Glomerular visceral epithelial cell (primary cell): ENCODE measurements at regions not wholly inside any gene's neighbourhood (a gene's known extent, or its start where the extent isn't known, plus 50 kb on each side); places are given as distances from the start of the nearest gene placed in this dataset.
"Not testable (repeated sequence)": the region's sequence is repeated elsewhere in the genome, so short reads cannot be mapped to it uniquely, and the experiment has no call there.

ENCODE experiments used
- DNase-seq: peaks from one replicate; pipeline ENCODE4 v3.0.0-alpha.2; 2016; ENCODE audit errors: extremely low spot score

DNA sequence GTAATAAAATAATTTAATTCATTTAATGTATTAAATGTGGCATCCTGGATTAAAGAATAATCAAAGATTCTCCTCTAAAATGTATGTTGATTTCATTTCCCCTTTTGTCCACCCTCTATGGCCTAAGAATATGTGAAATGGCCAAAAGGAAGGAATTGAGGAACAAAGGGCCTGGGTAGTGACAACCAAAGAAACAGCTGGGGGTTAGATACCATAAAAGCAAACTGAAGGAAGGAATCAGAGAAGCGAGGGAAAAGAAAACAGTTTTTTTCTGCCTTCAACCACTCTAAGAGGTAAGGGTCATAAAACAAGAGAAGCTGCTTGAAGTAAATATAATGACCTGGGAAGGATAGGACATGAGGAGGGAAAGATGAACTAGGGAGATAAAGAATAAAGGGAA lies 139.3 kb downstream of the FAM76B start:
- DNase-seq, result no peak

DNA sequence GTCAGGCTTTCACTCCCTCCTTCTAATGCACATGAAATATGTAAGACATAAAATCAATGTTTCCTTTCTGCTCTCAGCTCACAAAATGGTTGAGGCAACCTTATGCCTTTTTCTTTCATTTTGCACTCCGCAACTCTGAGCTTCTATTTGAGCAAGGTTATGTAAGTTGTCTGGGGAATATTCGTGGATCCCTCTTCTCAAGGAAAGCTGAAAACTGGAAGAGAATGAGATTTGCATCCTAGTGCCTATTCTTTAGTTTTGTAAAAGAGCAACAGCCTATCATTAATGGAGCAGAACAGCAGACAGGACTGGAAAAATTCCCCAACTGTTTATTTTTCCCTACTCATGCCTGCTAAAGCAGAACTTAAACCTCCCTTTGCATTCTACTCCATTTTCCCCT lies 141.7 kb downstream of the FAM76B start:
- no peak for DNase-seq

DNA sequence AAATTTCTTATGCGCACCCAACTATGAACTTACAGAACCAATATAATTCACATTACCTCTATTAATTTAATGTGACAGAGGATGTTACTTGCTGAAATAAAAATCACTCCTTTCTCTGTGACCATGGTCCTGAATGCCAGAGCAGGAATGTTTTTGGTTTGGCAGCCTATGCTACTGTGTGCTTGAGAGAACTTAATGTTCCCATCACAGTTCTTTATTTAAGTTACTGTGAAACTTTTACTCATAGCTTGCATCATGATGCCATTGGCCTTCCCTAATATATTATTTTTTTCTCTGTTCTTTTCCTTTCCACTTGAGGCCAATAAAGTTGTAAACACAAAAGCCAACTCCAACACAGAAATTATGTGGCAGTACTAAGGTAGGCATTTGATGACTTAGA lies 142.2 kb downstream of the FAM76B start:
- DNase-seq, result no peak

DNA sequence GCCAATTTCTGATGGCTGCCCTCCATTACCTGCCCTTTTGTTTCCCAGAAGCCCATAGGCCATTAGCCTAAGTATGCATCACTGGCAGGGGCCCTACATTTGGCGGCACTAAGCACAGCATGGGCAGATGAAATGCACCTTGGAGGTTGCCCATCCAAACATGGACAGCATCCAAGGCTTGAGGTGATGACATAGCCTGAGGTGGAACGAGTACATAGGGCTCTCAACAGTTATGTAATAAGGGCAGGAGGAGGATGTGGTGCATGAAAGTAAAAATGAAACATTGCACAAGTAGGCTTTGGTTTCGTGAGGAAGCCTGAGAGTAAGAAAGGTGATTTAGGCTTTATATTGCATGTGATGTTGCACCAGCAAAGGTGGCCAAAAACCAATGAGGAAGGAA lies 148.1 kb downstream of the FAM76B start:
- DNase-seq, result no peak

DNA sequence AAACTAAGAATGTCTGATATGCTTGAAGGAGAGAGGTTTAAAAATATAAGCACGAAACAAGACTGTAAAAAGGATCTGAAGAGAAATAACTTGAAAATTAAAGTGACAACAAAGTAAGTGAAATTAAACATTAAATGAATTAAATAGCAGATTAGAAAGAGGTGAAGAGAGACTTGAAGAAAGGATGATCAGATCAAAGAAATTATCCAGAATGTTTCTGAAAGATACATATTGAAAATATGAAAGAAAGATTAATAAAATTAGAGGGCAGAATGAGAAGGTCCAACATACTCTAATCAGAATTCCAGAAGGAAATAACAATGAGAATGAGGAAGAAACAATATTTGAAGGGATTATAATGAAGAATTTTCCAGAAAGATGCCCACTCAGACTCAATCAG lies 151.1 kb downstream of the FAM76B start:
- DNase-seq, result no peak

DNA sequence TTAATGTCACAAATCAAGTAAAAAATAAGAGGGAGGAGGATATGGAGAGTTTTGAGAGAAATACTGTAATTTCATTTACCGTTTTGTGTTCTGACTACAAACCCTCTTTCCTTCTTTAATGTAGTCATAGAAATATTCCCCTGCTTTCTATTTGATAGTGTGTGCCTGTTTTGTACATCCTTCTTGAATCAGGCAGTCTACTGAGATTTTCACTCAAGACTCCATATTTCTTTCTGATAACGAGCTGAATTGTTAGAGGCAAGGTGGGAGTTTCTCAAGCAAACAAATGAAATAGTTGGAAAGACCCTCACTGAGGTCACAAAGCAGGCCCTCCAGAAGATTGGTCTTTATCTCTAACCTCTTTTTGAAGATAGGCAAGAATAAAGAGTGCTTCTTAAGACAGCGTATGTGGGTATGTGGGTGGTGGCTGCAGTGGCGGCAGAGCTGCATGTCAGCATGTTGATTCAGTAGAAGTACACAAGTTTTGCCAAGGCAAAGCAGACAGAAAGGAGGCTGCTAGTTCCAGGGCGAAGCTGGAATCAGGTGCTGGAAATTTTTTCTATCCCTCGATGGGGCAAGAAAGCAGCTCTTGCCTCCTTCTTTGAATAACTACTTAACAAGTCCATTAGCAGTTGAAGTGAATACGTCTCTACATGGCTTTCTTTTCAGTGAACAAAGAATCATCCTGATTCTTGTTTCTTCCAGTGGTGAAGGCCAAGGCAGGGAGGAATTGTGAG lies 164.2 kb downstream of the FAM76B start:
- no peak for DNase-seq

DNA sequence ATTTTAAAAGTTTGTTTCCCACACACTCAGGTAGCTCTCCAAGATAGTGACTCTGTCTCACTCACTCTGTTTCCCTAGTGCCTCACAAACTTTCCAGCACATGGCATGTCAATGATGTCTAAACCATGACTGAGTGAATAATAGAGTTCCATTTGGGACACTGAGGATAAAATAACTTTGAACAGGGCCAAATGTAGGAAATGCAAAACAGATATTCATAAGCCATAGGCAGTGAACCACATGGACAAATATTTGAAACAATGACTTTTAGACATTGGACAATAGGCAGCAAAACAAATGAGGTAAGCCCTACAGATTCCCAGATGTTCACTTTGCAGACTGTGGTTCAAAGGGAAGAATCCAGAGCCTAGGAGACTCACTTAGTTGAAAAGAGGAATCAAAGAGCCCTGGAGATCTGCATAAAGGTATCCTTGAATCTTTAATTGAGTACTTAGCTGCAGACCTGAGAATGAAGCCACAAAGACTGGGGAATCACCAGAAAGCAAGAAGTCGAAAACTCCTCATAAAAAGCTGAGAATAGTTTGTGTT lies 173.3 kb downstream of the FAM76B start:
- DNase-seq, result no peak

DNA sequence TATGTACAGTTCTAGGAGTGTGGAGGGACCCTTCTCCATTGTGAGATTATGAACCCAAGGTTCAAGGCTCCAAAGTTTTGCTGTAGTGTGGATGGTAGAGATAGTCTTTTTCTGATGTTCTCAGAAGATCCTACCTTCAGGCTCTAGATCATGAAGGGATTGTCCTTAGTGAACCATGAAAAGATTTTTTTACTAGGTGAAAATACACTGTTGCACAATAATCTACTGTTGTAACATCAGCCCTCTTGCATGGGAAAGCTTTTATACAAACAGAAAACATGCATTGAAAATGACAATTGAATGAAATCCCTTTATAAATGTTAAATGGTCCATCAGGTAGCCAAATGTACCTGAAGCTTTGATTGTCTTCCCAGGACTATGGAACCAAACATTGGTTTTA lies 177.8 kb downstream of the FAM76B start:
- DNase-seq, result no peak

DNA sequence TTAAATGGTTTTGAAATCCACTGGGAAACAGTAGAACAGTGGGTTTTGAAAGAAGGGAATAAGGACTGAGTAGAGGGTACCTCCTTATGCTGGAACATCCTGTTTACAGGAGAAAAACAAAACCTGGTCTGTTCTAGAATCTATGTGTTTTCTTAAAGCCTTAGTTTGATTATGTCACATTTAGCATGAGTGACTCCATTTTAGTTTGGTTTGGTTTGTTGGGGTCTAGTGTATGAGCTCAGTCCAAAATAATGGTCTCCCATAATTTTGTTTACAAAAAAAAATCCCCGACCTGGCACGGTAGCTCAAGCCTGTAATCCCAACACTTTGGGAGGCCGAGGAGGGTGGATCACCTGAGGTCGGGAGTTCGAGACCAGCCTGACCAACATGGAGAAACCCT lies 179.4 kb downstream of the FAM76B start:
- not testable (repeated sequence) for DNase-seq

DNA sequence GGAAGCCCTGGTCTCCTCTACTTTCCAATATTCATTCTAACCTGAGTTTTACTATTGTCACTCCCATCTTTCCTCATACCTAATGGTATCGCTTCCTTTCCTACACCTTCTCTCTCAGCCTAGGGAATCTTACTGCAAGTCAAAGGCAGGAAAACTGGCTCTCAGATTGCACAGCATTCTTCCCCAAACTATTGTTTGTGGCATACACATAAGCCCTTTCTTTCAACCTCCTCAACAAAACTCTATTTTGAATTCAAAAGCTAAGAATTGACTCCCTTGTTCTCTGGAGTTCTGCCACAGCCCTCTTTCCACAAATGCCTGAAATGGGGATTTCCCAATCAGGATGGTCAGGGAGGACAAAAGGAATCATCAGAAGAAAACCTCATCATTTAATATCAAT lies 181.5 kb downstream of the FAM76B start:
- no peak for DNase-seq

DNA sequence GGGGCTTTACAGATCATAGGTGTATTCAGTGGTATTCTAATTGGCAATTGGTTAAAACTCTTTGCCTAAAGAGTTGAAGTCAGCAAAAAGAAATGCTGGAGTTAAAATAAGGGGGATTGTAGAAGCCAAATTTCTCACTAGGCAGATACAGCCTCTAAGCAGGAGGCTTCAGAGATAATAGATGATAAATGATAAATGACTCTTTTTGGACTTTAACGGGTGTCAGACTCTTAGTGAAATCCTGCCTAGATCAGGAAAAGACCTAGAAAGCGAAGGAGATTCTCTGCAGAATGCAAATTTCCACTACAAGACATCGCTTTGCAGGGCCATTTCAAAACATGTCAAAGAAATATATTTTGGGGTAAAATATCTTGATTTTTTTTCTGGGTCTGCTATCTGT lies 182.8 kb downstream of the FAM76B start:
- no peak for DNase-seq

DNA sequence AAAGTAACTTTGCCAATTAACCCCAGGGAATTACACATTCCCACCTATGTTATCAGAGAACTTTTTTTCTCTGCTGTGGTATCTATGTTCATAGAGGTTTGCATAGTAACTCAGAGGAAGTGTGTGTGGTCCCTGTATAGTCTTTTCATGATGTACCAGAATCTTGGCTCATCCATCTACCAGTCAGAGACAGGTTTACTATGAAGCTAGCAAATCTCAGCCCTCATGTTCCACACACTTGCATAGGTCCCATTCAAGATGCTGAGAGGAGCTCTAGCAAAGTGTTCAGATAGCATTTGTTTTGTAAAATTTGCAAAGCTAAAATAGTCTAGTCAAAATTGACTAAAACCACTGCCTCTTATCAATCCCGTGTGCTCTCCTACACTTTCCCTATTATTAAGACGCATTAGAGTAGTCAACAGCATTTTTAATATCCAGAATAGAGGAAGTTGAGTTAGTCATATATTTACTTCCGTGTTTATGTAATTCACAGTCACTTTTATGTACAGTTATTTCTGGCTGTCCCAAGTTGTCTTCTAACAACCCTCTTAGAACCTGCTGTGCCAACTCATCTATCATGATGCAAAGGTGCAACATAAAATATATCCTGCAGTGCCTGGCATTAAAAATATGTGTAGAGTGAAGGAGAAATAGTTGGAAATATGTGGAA lies 184.2 kb downstream of the FAM76B start:
- no peak for DNase-seq

DNA sequence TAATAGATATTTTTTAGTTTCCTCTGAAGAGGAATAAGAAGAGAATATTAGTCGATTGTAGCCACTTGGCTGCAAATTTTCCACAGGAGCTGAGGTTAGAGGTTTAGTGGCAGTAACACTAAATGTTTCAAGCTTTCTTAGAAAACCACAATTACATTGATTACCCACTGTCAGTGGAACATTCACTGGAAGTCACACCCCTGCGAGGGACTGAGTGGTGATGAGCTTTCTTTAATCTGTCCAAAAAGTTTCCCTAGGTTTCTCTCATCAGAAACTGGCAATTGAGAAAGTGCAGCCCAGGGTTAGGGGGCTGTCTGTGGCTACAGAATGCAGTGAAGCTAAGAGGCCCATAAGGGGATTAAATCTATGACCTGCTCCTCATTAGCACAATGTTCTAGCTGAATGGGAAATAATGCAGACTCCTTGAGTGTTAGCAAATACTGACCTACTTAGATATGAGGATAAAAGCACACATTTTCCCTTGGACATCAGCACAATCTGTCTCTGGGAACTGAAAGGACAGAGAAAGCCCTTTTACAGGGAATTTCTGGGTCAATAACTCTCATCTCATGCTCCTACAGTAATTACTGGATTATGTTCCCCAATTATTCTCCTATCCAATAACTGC lies 189.5 kb downstream of the FAM76B start:
- DNase-seq, result no peak

DNA sequence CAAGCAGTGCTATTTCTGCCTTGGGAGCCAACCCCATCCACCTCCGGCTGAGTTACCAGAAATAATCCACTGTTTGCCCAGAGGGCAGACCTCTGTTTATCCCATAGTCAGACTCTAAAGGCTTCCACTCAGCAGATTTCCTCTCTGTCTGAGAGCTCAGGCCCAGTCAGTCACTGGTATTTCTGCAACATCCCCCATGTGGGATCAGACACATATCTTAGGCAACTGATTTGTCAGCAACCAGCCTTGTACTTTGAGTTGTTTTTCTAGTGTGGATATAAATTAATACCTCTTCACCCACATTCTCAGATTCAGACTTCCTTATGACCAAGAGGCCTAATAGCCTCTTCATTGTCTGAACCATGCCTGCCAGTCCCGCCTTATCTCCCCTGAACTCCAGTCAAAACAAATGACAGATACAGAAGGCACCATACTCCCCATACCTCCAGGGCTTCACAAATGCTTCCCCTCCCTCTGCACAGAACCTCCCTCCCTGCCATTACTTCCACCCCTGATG lies 193.6 kb downstream of the FAM76B start:
- DNase-seq, result no peak

DNA sequence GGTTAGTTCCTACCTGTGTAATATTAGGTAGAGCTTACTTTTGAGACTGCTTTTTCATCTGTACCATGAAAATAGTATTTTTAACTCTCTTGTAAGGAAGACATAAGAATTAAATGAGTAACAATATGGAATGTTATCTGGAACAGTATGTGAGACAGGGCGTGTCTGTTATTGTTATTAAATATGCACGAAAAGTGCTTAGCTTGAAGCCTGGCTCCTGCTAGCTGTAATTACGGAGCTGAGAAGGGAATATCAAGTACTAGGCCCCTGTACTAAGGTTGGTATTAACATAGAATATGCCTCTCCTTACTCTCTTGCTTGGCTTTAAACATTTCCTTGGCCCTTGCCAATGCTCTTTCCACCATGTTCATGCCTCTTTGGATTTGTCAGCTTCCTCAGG lies 194.0 kb downstream of the FAM76B start:
- no peak for DNase-seq

DNA sequence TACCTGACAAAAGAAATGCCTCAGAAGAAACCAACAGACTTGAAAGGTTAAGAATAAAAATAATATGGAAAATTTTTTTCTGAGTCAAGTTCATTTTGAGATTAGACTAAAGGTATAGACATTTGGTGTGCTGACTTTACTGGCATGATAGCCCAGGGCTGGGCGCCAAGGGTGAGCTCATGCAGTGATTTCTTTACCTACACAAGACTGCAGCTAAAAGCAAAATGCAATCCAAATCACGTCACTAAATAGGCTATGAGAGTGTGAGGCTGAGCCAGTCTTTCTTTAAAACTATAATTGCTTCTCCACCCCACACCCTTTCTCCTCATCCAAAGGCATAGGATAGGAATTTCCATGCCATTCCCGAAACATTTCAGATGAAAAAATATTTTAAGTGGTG lies 196.5 kb downstream of the FAM76B start:
- DNase-seq, result no peak

DNA sequence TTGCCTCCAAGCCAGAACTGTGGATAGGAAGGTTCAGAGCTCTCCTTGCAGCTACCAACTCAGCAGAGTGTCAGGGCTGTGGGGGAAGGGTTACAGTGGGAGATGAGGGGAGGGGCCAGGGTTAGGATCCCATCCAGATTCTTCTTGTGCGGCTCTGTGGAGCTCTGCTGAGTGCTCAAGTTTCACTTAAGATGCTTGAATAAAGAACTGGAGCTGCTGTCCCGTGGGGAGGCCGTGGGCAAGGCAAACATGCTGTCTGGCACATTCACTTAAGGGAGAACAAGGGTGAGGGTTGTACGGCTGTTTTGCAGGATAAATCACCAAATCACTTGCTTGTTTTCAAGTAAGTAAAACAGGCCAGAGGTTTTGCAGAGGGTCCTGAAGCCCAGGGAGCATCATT lies 197.1 kb downstream of the FAM76B start:
- no peak for DNase-seq

DNA sequence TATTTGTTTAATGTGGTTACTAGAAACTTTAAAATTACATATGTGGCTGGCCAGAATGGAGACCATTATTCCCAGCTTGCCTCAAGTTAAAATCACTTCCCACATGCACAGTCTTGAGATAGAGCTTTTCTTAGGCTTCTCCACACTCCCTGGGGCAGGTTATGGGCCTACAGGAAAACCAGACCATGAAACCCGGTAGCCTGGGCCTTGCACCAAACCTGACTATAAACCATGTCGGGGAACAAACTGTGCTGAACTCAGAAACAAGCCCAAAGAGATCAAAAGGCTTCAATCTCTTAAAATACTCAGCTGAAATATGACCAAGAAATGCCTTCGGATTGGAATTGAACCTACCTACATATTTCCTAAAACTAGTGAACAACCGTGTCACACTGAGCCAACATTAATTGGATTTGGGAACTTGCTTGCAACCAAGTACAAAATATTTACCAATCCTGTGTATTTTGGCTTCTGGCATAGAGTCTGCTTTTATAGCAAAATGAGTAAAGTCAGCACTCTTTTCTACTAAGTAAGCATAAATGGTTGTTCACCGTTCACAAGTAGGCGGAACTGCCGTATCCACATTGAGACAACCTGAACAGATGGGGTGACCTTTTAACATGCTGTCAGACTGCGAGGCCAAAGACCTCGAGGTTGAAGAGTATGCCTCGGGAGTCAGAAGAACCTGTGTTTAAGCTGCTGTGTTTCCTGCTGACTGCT lies 199.5 kb downstream of the FAM76B start:
- no peak for DNase-seq

DNA sequence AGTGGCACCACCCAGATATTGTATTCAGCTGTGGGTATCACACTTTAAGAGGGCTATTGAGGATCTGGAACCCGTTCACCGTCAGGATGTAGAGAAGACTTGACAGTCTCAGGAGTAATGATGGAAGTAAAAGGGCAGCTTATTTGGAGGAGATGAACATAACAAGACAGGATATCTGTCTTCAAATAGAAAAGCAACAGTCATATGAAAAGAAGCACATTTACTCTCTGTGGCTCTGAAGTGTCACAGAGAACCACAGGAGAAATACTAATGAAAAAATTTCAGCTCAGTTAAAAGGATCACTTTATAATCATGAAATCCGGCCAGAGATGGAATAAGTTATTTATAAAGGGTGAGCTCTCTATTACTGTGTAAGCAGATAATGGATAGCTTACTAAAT lies 200.8 kb downstream of the FAM76B start:
- no peak for DNase-seq

DNA sequence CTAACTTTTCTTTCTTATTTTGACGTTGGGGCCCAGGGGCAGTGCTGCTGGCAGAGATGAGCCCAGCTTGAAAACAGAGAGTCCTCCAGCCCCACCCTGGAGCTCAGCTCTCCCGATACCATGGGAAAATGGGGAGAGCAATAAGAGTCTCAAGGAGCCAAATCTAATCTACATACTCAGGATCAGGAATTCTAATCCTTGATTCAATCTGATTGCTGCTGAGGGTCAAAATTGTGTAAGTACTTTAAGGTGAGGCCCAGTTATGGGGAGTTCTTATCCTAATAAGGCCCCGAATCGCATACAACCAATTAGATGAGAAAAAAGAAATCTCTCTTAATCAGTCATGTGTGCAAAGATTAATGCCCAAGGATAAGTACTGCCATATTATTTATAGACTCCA lies 202.9 kb downstream of the FAM76B start:
- DNase-seq, result no peak

DNA sequence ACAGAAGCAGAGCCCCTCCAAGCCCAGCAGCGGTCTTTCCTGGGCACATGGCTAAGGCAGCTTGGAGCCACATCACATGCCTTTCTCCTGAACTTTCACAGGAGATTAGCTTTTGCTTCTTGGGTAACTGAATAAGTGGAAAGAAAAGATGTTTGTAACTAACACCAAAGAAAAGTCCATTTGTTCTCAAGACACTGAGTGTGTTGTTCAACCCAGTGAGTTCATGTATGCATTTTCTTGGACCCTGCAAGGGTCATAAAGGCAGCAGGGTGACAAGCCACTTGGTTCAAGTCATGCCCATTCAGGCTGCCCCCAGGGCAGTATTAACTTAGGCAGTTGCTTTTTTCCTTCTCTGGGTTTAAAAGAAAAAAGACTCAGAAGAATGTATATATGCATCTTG lies 203.4 kb downstream of the FAM76B start:
- DNase-seq, result no peak

DNA sequence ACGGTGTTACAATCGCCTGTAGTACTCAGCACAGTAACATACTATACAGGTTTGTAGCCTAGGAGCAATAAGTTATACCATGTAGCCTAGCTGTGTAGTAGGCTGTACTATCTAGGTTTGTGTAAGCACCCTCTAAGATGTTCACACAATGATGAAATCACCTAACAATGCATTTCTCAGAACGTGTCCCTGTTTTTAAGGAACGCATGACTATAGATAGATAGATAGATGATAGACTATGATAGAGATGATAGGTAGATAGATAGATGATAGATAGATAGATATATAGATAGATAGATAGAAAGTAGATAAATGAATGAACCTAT lies 203.9 kb downstream of the FAM76B start:
- no peak for DNase-seq
